GM18907 (cell line): ENCODE measurements at regions not wholly inside any gene's neighbourhood (a gene's known extent, or its start where the extent isn't known, plus 50 kb on each side); places are given as distances from the start of the nearest gene placed in this dataset.

Experiments
- ATAC-seq: cut with Tn5 transposase; IDR thresholded peaks from one replicate; pipeline ENCODE4 v1.9.1; 2021; ENCODE audit warnings: mild to moderate bottlenecking, moderate library complexity; ENCODE audit not compliant: unreplicated experiment

GRCh38 chr13:104365430-104365829 lies 1299.2 kb upstream of the SLC10A2 start:
- ATAC-seq = no peak

- ATAC-seq = no peak
Observed at GRCh38 chr13:104357672-104358354, 1291.6 kb upstream of the SLC10A2 start.

- ATAC-seq = no peak
Observed at GRCh38 chr13:104357174-104357573, 1291.0 kb upstream of the SLC10A2 start.

GRCh38 chr13:104355041-104355670 lies 1288.9 kb upstream of the SLC10A2 start:
- ATAC-seq = no peak

GRCh38 chr13:104327211-104327610 lies 1261.0 kb upstream of the SLC10A2 start:
- ATAC-seq = no peak

GRCh38 chr13:104326523-104326922 lies 1260.3 kb upstream of the SLC10A2 start:
- ATAC-seq = no peak

- ATAC-seq = no peak
Observed at GRCh38 chr13:104321756-104322155, 1255.5 kb upstream of the SLC10A2 start.

GRCh38 chr13:104320446-104320845 lies 1254.2 kb upstream of the SLC10A2 start:
- no peak for ATAC-seq

GRCh38 chr13:104318121-104318520 lies 1251.9 kb upstream of the SLC10A2 start:
- no peak for ATAC-seq

- no peak for ATAC-seq
Observed at GRCh38 chr13:104315606-104316005, 1249.4 kb upstream of the SLC10A2 start.

GRCh38 chr13:104314926-104315535 lies 1248.8 kb upstream of the SLC10A2 start:
- ATAC-seq = no peak

- no peak for ATAC-seq
Observed at GRCh38 chr13:104314321-104314720, 1248.1 kb upstream of the SLC10A2 start.

GRCh38 chr13:104310861-104311260 lies 1244.6 kb upstream of the SLC10A2 start:
- ATAC-seq = no peak

GRCh38 chr13:104309431-104309830 lies 1243.2 kb upstream of the SLC10A2 start:
- ATAC-seq = no peak

- ATAC-seq = no peak
Observed at GRCh38 chr13:104301171-104301975, 1235.2 kb upstream of the SLC10A2 start.

GRCh38 chr13:104297075-104297474 lies 1230.9 kb upstream of the SLC10A2 start:
- ATAC-seq = no peak

GRCh38 chr13:104296286-104296685 lies 1230.1 kb upstream of the SLC10A2 start:
- no peak for ATAC-seq

- no peak for ATAC-seq
Observed at GRCh38 chr13:104295537-104295936, 1229.3 kb upstream of the SLC10A2 start.

GRCh38 chr13:104289400-104289799 lies 1223.2 kb upstream of the SLC10A2 start:
- no peak for ATAC-seq

- no peak for ATAC-seq
Observed at GRCh38 chr13:104288496-104288895, 1222.3 kb upstream of the SLC10A2 start.

- no peak for ATAC-seq
Observed at GRCh38 chr13:104286566-104287290, 1220.5 kb upstream of the SLC10A2 start.
